H9 (cell line): ENCODE measurements at regions not wholly inside any gene's neighbourhood (a gene's known extent, or its start where the extent isn't known, plus 50 kb on each side); places are given as distances from the start of the nearest gene placed in this dataset.

Experiments used
- DNase-seq: peaks from one replicate; pipeline ENCODE4 v3.0.0-alpha.2; 2017
- H2AFZ ChIP-seq: one replicate; pipeline ENCODE4 v1.6.1; 2013; ENCODE audit warnings: mild to moderate bottlenecking, low read length, control low read depth, moderate library complexity
- H2AK5ac ChIP-seq: 2 replicates; pipeline ENCODE4 v1.6.1; 2013; ENCODE audit warnings: low read length, control low read depth, mixed read lengths; ENCODE audit not compliant: insufficient read length
- H2BK120ac ChIP-seq: one replicate; pipeline ENCODE4 v1.6.1; 2013; ENCODE audit warnings: low read depth, mild to moderate bottlenecking, low read length, control low read depth, inconsistent platforms; ENCODE audit not compliant: poor library complexity, severe bottlenecking
- H2BK12ac ChIP-seq: 2 replicates; pipeline ENCODE4 v1.6.1; 2013; ENCODE audit warnings: low read length, control low read depth, mixed read lengths, low read depth; ENCODE audit not compliant: insufficient read length
- H2BK15ac ChIP-seq: 2 replicates; pipeline ENCODE4 v1.6.1; 2013; ENCODE audit warnings: low read depth, low read length, control low read depth
- H2BK20ac ChIP-seq: one replicate; pipeline ENCODE4 v1.6.1; 2013; ENCODE audit warnings: low read depth, mild to moderate bottlenecking, low read length, control low read depth, inconsistent platforms; ENCODE audit not compliant: poor library complexity, severe bottlenecking
- H2BK5ac ChIP-seq: 2 replicates; pipeline ENCODE4 v1.6.1; 2013; ENCODE audit warnings: low read length, control low read depth, mixed read lengths; ENCODE audit not compliant: insufficient read length
- H3K14ac ChIP-seq: 2 replicates; pipeline ENCODE4 v1.6.1; 2013; ENCODE audit warnings: low read length, control low read depth; ENCODE audit not compliant: insufficient read depth
- H3K18ac ChIP-seq: 2 replicates; pipeline ENCODE4 v1.6.1; 2013; ENCODE audit warnings: low read depth, mild to moderate bottlenecking, mixed read lengths, low read length, control low read depth; ENCODE audit not compliant: insufficient read length
- H3K23ac ChIP-seq: 2 replicates; pipeline ENCODE4 v1.6.1; 2013; ENCODE audit warnings: low read length, control low read depth, mixed read lengths, low read depth; ENCODE audit not compliant: insufficient read length
- H3K23me2 ChIP-seq: 2 replicates; pipeline ENCODE4 v1.6.1; 2013; ENCODE audit warnings: low read depth, mild to moderate bottlenecking, mixed read lengths, low read length, control low read depth; ENCODE audit not compliant: insufficient read length, poor library complexity, severe bottlenecking
- H3K27ac ChIP-seq: 2 replicates; pipeline ENCODE4 v1.5.1; 2013; ENCODE audit warnings: low read length, control low read depth, mixed read lengths, low read depth; ENCODE audit not compliant: insufficient read length
- H3K27me3 ChIP-seq: 2 replicates; pipeline ENCODE4 v1.6.1; 2013; ENCODE audit warnings: low read length, control low read depth, inconsistent platforms; ENCODE audit not compliant: insufficient read depth
- H3K4ac ChIP-seq: 2 replicates; pipeline ENCODE4 v1.6.1; 2013; ENCODE audit warnings: low read depth, mild to moderate bottlenecking, control low read depth, inconsistent platforms, low read length, moderate library complexity
- H3K4me1 ChIP-seq: 2 replicates; pipeline ENCODE4 v1.6.1; 2013; ENCODE audit warnings: low read length, control low read depth, inconsistent platforms; ENCODE audit not compliant: insufficient read depth
- H3K4me2 ChIP-seq: 2 replicates; pipeline ENCODE4 v1.6.1; 2013; ENCODE audit warnings: low read length, control low read depth, mixed read lengths; ENCODE audit not compliant: insufficient read length, insufficient read depth
- H3K56ac ChIP-seq: 2 replicates; pipeline ENCODE4 v1.6.1; 2013; ENCODE audit warnings: low read depth, mild to moderate bottlenecking, mixed read lengths, low read length, control low read depth; ENCODE audit not compliant: insufficient read length
- H3K79me1 ChIP-seq: 2 replicates; pipeline ENCODE4 v1.6.1; 2013; ENCODE audit warnings: low read depth, mild to moderate bottlenecking, moderate library complexity, low read length, control low read depth, inconsistent platforms; ENCODE audit not compliant: insufficient read depth, poor library complexity, severe bottlenecking
- H3K79me2 ChIP-seq: 2 replicates; pipeline ENCODE4 v1.6.1; 2013; ENCODE audit warnings: low read length, control low read depth, inconsistent platforms; ENCODE audit not compliant: insufficient read depth
- H3K9ac ChIP-seq: 2 replicates; pipeline ENCODE4 v1.6.1; 2013; ENCODE audit warnings: low read length, control low read depth, mixed read lengths; ENCODE audit not compliant: insufficient read length; ENCODE audit errors: extremely low read depth
- H3K9me3 ChIP-seq: one replicate; pipeline ENCODE4 v1.6.1; 2013; ENCODE audit warnings: low read depth, low read length, inconsistent platforms; ENCODE audit not compliant: control insufficient read depth
- H3T11ph ChIP-seq: one replicate; pipeline ENCODE4 v1.6.1; 2013; ENCODE audit warnings: mild to moderate bottlenecking, low read length, control low read depth, inconsistent platforms
- H4K20me1 ChIP-seq: one replicate; pipeline ENCODE4 v1.6.1; 2013; ENCODE audit not compliant: control insufficient read depth, insufficient read length, insufficient read depth
- H4K5ac ChIP-seq: 2 replicates; pipeline ENCODE4 v1.6.1; 2013; ENCODE audit warnings: low read depth, mild to moderate bottlenecking, mixed read lengths, low read length, control low read depth; ENCODE audit not compliant: insufficient read length
- H4K8ac ChIP-seq: replicated peaks from 2 replicates; pipeline ENCODE4 v1.6.1; 2013; ENCODE audit warnings: low read length, control low read depth, mixed read lengths, low read depth; ENCODE audit not compliant: insufficient read length
- H4K91ac ChIP-seq: 2 replicates; pipeline ENCODE4 v1.6.1; 2013; ENCODE audit warnings: low read depth, mild to moderate bottlenecking, moderate library complexity, mixed read lengths, low read length, control low read depth; ENCODE audit not compliant: insufficient read length
- H3K27ac Mint-ChIP-seq, 3 experiments: 2 replicates in 2 of 3; 3 replicates in 1 of 3; pipeline ENCODE4 v1.8.0; 2020 to 2021; ENCODE audit warnings: mixed read lengths in 3 of 3, mild to moderate bottlenecking in 1 of 3, moderate library complexity in 1 of 3
- H3K27me3 Mint-ChIP-seq: 2 replicates; pipeline ENCODE4 v1.8.0; 2021; ENCODE audit warnings: low read depth, mild to moderate bottlenecking, moderate library complexity, mixed read lengths
- H3K36me3 Mint-ChIP-seq, 3 experiments: 2 replicates in 2 of 3; 3 replicates in 1 of 3; pipeline ENCODE4 v1.8.0; 2020 to 2021; ENCODE audit warnings: low read depth in 3 of 3, mixed read lengths in 3 of 3; ENCODE audit not compliant: insufficient read depth in 1 of 3
- H3K4me1 Mint-ChIP-seq, 2 experiments: 2 replicates each; pipeline ENCODE4 v1.8.0; 2020; ENCODE audit warnings: mixed read lengths in 2 of 2
- H3K4me3 Mint-ChIP-seq, 2 experiments: 2 replicates in 1 of 2; 3 replicates in 1 of 2; pipeline ENCODE4 v1.8.0; 2020 to 2021; ENCODE audit warnings: mild to moderate bottlenecking in 2 of 2, mixed read lengths in 2 of 2, moderate library complexity in 1 of 2
- H3K9me3 Mint-ChIP-seq, 2 experiments: 2 replicates in 1 of 2; 3 replicates in 1 of 2; pipeline ENCODE4 v1.8.0; 2020; ENCODE audit warnings: mild to moderate bottlenecking in 2 of 2, mixed read lengths in 2 of 2, moderate library complexity in 1 of 2
- CTCF ChIP-seq: fragments of 200-600 bp; sonication (generic); conservative IDR thresholded peaks from 3 replicates; pipeline ENCODE4 v1.8.0; 2021; ENCODE audit warnings: antibody characterized with exemption, mild to moderate bottlenecking
- WGBS: extraction: QIAGEN DNeasy Blood & Tissue Kit; methylation state at CpG from one replicate; pipeline ENCODE4 v1.1.7; 2013; ENCODE audit warnings: missing lambda C conversion rate, low lambda C conversion rate, mixed read lengths; ENCODE audit not compliant: insufficient read length; ENCODE audit errors: extremely low coverage; 5-methylcytosine and 5-hydroxymethylcytosine counted together

- Histone ChIP-seq H2AFZ (no peak overlapping the region), H3K79me2 (no peaks in the 10 kb centered on the region), H3K4me2 (no peak overlapping the region), H4K5ac (no peak overlapping the region), H2BK20ac (no peak overlapping the region), H4K8ac (no peak overlapping the region), H3K18ac (no peak overlapping the region), H3K14ac (no peak overlapping the region), H3K4me1 (no peaks in the 10 kb centered on the region), H3K23ac (no peak overlapping the region), H2AK5ac (no peak overlapping the region), H3K4ac (no peak overlapping the region), H2BK5ac (no peak overlapping the region), H4K91ac (no peak overlapping the region), H4K20me1 (no peaks in the 10 kb centered on the region), H3T11ph (no peak overlapping the region), H3K27me3 (no peaks in the 10 kb centered on the region), H3K23me2 (no peaks in the 10 kb centered on the region), H3K79me1 (no peaks in the 10 kb centered on the region), H3K56ac (no peak overlapping the region), H2BK12ac (no peak overlapping the region), H2BK120ac (no peak overlapping the region), H3K9ac (no peak overlapping the region), H3K27ac (no peak overlapping the region), H3K9me3 (no peaks in the 10 kb centered on the region), H2BK15ac (no peak overlapping the region)
- H3K27ac Mint-ChIP-seq = no peak overlapping the region
- no peak for DNase-seq
- no CpG with 5 or more reads among the region's 19 CpGs for WGBS
- H3K4me1 Mint-ChIP-seq = peaks cover 8 to 10% of the 10 kb centered on the region in 2 experiments
- H3K27me3 Mint-ChIP-seq = peaks cover 2% of the 10 kb centered on the region; the same call in 1 of the 2 replicates
- H3K36me3 Mint-ChIP-seq = peaks cover 0 to 5% (median 0%) of the 10 kb centered on the region in 3 experiments; a peak in 1 of 7 replicates
- no peak overlapping the region for H3K4me3 Mint-ChIP-seq
- peaks cover 0 to 7% of the 10 kb centered on the region in 2 experiments; a peak in 2 of 5 replicates for H3K9me3 Mint-ChIP-seq
- TF ChIP-seq CTCF = no peak
Observed at GRCh38 chr10:125344573-125345171, 184.3 kb upstream of the CTBP2 start.
